SK-N-SH (cell line): ENCODE measurements at regions not wholly inside any gene's neighbourhood (a gene's known extent, or its start where the extent isn't known, plus 50 kb on each side); places are given as distances from the start of the nearest gene placed in this dataset.

Experiments used
- CTCF ChIA-PET: fragments of 300-600, 350-600 bp; formaldehyde crosslinking; extraction: SDS; loops from one replicate; lab custom pipeline; 2021; lab: Yijun Ruan, JAX
- POLR2A ChIA-PET: fragments of 350-600 bp; sonication (Branson Sonifier 250); formaldehyde crosslinking; extraction: SDS; loops from one replicate; lab custom pipeline; 2020; ENCODE audit warnings: antibody characterized with exemption, inconsistent platforms; lab: Yijun Ruan, JAX
- DNase-seq: peaks from one replicate; pipeline ENCODE4 v3.0.0; 2012
- H2AFZ ChIP-seq: fragments of 200-600 bp; sonication (generic); 2 replicates; pipeline ENCODE4 v1.8.1; 2016; ENCODE audit warnings: antibody characterized with exemption, mild to moderate bottlenecking, low read depth
- H3F3A ChIP-seq: fragments of 200-600 bp; sonication (generic); replicated peaks from 2 replicates; pipeline ENCODE3; 2016; ENCODE audit warnings: antibody characterized with exemption, mild to moderate bottlenecking; ENCODE audit not compliant: insufficient read depth
- H3K27ac ChIP-seq, 2 experiments: fragments of 200-500 bp in 1 of 2; fragments of 200-600 bp in 1 of 2; sonication (Bioruptor generic) in 1 of 2; sonication (generic), shearing (Covaris generic) in 1 of 2; 2 replicates each; pipeline versions ENCODE4 v1.5.1 to v1.6.1; 2014 to 2016; ENCODE audit warnings: low read depth in 2 of 2, inconsistent platforms in 1 of 2, low read length in 1 of 2, mild to moderate bottlenecking in 1 of 2, mixed read lengths in 1 of 2
- H3K27me3 ChIP-seq: fragments of 200-600 bp; sonication (generic), shearing (Covaris generic); 2 replicates; pipeline ENCODE4 v1.6.1; 2016; ENCODE audit warnings: mixed run types; ENCODE audit not compliant: insufficient read depth
- H3K36me3 ChIP-seq, 2 experiments: fragments of 200-500 bp in 1 of 2; fragments of 200-600 bp in 1 of 2; sonication (Bioruptor generic) in 1 of 2; sonication (generic) in 1 of 2; replicated peaks in 1 of 2; 2 replicates each; pipeline versions ENCODE3 to v1.5.1; 2014 to 2016; ENCODE audit warnings: low read length in 1 of 2, mild to moderate bottlenecking in 1 of 2; ENCODE audit not compliant: insufficient read depth in 2 of 2, control insufficient read depth in 1 of 2
- H3K4me1 ChIP-seq, 2 experiments: fragments of 200-500 bp in 1 of 2; fragments of 200-600 bp in 1 of 2; sonication (Bioruptor generic) in 1 of 2; sonication (generic), shearing (Covaris generic) in 1 of 2; 2 replicates each; pipeline versions ENCODE4 v1.5.1 to v1.6.1; 2014 to 2016; ENCODE audit warnings: low read depth in 1 of 2, low read length in 1 of 2, mixed run types in 1 of 2; ENCODE audit not compliant: insufficient read depth in 2 of 2, control insufficient read depth in 1 of 2
- H3K4me2 ChIP-seq: fragments of 200-600 bp; sonication (generic), shearing (Covaris generic); 2 replicates; pipeline ENCODE4 v1.6.1; 2017; ENCODE audit warnings: mixed run types
- H3K4me3 ChIP-seq, 2 experiments: fragments of 200-500 bp in 1 of 2; fragments of 200-600 bp in 1 of 2; sonication (Bioruptor generic) in 1 of 2; sonication (generic), shearing (Covaris generic) in 1 of 2; 2 replicates each; pipeline versions ENCODE4 v1.5.1 to v1.8.1; 2014 to 2016; ENCODE audit warnings: low read depth in 2 of 2, inconsistent platforms in 1 of 2, low read length in 1 of 2, mild to moderate bottlenecking in 1 of 2, mixed read lengths in 1 of 2, moderate library complexity in 1 of 2
- H3K79me2 ChIP-seq: fragments of 200-600 bp; sonication (generic); 2 replicates; pipeline ENCODE4 v1.8.1; 2017; ENCODE audit warnings: mild to moderate bottlenecking; ENCODE audit not compliant: insufficient read depth
- H3K9ac ChIP-seq: fragments of 200-600 bp; sonication (generic); 2 replicates; pipeline ENCODE4 v1.6.1; 2017; ENCODE audit warnings: mixed run types
- H3K9me2 ChIP-seq: fragments of 200-600 bp; sonication (generic); 2 replicates; pipeline ENCODE4 v1.6.1; 2017; ENCODE audit warnings: mixed run types
- H3K9me3 ChIP-seq: fragments of 200-600 bp; sonication (generic); 2 replicates; pipeline ENCODE4 v1.6.1; 2017; ENCODE audit warnings: mixed run types, mild to moderate bottlenecking, moderate library complexity
- H4K20me1 ChIP-seq: fragments of 200-600 bp; sonication (generic); 2 replicates; pipeline ENCODE4 v1.6.1; 2017; ENCODE audit warnings: mild to moderate bottlenecking, mixed run types; ENCODE audit not compliant: insufficient read depth
- CHD2 ChIP-seq: fragments of 150-350 bp; IDR thresholded peaks from 2 replicates; pipeline ENCODE4 v1.6.1; 2018; ENCODE audit warnings: low read length; ENCODE audit not compliant: partially characterized antibody
- FOXM1 ChIP-seq: IDR thresholded peaks from 2 replicates; pipeline ENCODE4 v1.4.0; 2012; ENCODE audit warnings: low read depth, mild to moderate bottlenecking
- GABPA ChIP-seq: IDR thresholded peaks from 2 replicates; pipeline ENCODE4 v1.4.0; 2012; ENCODE audit warnings: low read depth, mild to moderate bottlenecking
- GATA2 ChIP-seq: sonication (generic); formaldehyde crosslinking; IDR thresholded peaks from 2 replicates; pipeline ENCODE4 v1.5.0; 2020; ENCODE audit warnings: mild to moderate bottlenecking, missing genetic modification reagents
- JUND ChIP-seq: IDR thresholded peaks from 2 replicates; pipeline ENCODE4 v1.4.0; 2012
- MEF2A ChIP-seq: IDR thresholded peaks from 2 replicates; pipeline ENCODE4 v1.4.0; 2012; ENCODE audit warnings: low read depth, borderline replicate concordance
- POLR2AphosphoS5 ChIP-seq: IDR thresholded peaks from 2 replicates; pipeline ENCODE4 v1.6.1; 2012; ENCODE audit warnings: low read depth, low read length
- RAD21 ChIP-seq: IDR thresholded peaks from 2 replicates; pipeline ENCODE4 v1.6.1; 2012; ENCODE audit warnings: mild to moderate bottlenecking, low read length
- RFX5 ChIP-seq: IDR thresholded peaks from 2 replicates; pipeline ENCODE4 v1.6.1; 2012; ENCODE audit warnings: mild to moderate bottlenecking, improper control_type of control experiment, low read length
- RXRA ChIP-seq: IDR thresholded peaks from 2 replicates; pipeline ENCODE4 v1.4.0; 2012; ENCODE audit warnings: low read depth, mild to moderate bottlenecking, borderline replicate concordance
- SIN3A ChIP-seq: IDR thresholded peaks from 2 replicates; pipeline ENCODE4 v1.6.1; 2012; ENCODE audit warnings: low read depth, mild to moderate bottlenecking, low read length, moderate library complexity, borderline replicate concordance
- TAF1 ChIP-seq: IDR thresholded peaks from 2 replicates; pipeline ENCODE4 v1.6.1; 2012; ENCODE audit warnings: low read depth, mild to moderate bottlenecking, low read length, moderate library complexity, borderline replicate concordance
- TEAD4 ChIP-seq: IDR thresholded peaks from 2 replicates; pipeline ENCODE4 v1.4.0; 2012; ENCODE audit warnings: mild to moderate bottlenecking, borderline replicate concordance; ENCODE audit not compliant: insufficient read depth
- WGBS: methylation state at CpG from one replicate; pipeline ENCODE4 v1.1.6; 2017; ENCODE audit warnings: low lambda C conversion rate; 5-methylcytosine and 5-hydroxymethylcytosine counted together
- TF ChIP-seq, protein P1 (sequence below): fragments of 150-350 bp; IDR thresholded peaks from 2 replicates; pipeline ENCODE4 v1.6.1; 2016; ENCODE audit warnings: mild to moderate bottlenecking, low read depth, low read length
- TF ChIP-seq, protein P2 (sequence below): fragments of 150-350 bp; IDR thresholded peaks from 2 replicates; pipeline ENCODE4 v1.6.1; 2017; ENCODE audit warnings: antibody characterized with exemption, low read length, low read depth, borderline replicate concordance
- TF ChIP-seq, protein P3 (sequence below): fragments of 200-600 bp; sonication (generic); IDR thresholded peaks from 2 replicates; pipeline ENCODE4 v1.6.1; 2017; ENCODE audit warnings: antibody characterized with exemption, mild to moderate bottlenecking, moderate library complexity
- TF ChIP-seq, protein P4 (sequence below): IDR thresholded peaks from 2 replicates; pipeline ENCODE4 v1.4.0; 2012; ENCODE audit warnings: low read depth
- TF ChIP-seq, protein P5 (sequence below): IDR thresholded peaks from 2 replicates; pipeline ENCODE4 v1.4.0; 2012; ENCODE audit warnings: low read depth, borderline replicate concordance

DNA sequence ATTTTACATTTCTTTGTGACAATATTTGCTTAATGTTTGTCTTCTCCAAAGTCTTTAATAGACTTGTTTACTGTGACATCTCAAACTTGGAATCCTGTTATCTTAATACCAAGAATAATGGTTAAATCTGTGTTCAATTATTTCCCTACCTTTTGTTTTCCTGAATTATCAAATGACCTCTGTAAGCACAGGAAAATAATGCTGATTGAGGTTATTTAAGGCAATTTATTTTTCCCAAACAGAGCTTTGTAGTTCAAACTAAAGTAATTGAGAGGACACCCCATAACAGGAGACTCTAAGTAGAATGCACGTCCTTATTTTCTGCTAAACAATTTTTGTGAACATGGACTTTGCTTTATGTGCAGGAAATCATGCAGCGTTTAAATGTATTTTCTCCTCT lies 195.0 kb downstream of the BTBD3 start:
- Histone ChIP-seq H3K9me2 (no peaks in the 10 kb centered on the region), H3K79me2 (no peaks in the 10 kb centered on the region), H3K4me2 (no peak overlapping the region), H3K27ac (no peak overlapping the region), H3K9me3 (no peaks in the 10 kb centered on the region), H3F3A (no peaks in the 10 kb centered on the region), H3K36me3 (no peaks in the 10 kb centered on the region), H2AFZ (no peak overlapping the region), H3K27me3 (no peaks in the 10 kb centered on the region), H3K4me3 (no peak overlapping the region), H4K20me1 (no peaks in the 10 kb centered on the region), H3K4me1 (no peaks in the 10 kb centered on the region), H3K9ac (no peak overlapping the region)
- CTCF ChIA-PET, result interaction anchor here (0.9 kb wide), 1 partner anchor 51 kb away, joined by 3 read pairs; no protein-coding TSS in a partner anchor
- WGBS, result 43% methylated on average over 2 of the region's 2 CpGs
- DNase-seq, result no peak
- POLR2A ChIA-PET, result no interaction called here
- TF ChIP-seq RXRA (no peak), FOXM1 (no peak), POLR2AphosphoS5 (no peak), JUND (no peak), SIN3A (no peak), TEAD4 (no peak), RFX5 (no peak), GATA2 (no peak), CHD2 (no peak), RAD21 (no peak), MEF2A (no peak), TAF1 (no peak), GABPA (no peak)
- TF ChIP-seq, protein P1, sequence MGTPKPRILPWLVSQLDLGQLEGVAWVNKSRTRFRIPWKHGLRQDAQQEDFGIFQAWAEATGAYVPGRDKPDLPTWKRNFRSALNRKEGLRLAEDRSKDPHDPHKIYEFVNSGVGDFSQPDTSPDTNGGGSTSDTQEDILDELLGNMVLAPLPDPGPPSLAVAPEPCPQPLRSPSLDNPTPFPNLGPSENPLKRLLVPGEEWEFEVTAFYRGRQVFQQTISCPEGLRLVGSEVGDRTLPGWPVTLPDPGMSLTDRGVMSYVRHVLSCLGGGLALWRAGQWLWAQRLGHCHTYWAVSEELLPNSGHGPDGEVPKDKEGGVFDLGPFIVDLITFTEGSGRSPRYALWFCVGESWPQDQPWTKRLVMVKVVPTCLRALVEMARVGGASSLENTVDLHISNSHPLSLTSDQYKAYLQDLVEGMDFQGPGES, result no peak
- TF ChIP-seq, protein P2, sequence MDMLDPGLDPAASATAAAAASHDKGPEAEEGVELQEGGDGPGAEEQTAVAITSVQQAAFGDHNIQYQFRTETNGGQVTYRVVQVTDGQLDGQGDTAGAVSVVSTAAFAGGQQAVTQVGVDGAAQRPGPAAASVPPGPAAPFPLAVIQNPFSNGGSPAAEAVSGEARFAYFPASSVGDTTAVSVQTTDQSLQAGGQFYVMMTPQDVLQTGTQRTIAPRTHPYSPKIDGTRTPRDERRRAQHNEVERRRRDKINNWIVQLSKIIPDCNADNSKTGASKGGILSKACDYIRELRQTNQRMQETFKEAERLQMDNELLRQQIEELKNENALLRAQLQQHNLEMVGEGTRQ, result no peak
- TF ChIP-seq, protein P3, sequence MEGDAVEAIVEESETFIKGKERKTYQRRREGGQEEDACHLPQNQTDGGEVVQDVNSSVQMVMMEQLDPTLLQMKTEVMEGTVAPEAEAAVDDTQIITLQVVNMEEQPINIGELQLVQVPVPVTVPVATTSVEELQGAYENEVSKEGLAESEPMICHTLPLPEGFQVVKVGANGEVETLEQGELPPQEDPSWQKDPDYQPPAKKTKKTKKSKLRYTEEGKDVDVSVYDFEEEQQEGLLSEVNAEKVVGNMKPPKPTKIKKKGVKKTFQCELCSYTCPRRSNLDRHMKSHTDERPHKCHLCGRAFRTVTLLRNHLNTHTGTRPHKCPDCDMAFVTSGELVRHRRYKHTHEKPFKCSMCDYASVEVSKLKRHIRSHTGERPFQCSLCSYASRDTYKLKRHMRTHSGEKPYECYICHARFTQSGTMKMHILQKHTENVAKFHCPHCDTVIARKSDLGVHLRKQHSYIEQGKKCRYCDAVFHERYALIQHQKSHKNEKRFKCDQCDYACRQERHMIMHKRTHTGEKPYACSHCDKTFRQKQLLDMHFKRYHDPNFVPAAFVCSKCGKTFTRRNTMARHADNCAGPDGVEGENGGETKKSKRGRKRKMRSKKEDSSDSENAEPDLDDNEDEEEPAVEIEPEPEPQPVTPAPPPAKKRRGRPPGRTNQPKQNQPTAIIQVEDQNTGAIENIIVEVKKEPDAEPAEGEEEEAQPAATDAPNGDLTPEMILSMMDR, result no peak
- TF ChIP-seq, protein P4, sequence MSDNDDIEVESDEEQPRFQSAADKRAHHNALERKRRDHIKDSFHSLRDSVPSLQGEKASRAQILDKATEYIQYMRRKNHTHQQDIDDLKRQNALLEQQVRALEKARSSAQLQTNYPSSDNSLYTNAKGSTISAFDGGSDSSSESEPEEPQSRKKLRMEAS, result no peak
- TF ChIP-seq, protein P5, sequence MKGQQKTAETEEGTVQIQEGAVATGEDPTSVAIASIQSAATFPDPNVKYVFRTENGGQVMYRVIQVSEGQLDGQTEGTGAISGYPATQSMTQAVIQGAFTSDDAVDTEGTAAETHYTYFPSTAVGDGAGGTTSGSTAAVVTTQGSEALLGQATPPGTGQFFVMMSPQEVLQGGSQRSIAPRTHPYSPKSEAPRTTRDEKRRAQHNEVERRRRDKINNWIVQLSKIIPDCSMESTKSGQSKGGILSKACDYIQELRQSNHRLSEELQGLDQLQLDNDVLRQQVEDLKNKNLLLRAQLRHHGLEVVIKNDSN, result no peak
